ENCODE measurements at regions not wholly inside any gene's neighbourhood (a gene's known extent, or its start where the extent isn't known, plus 50 kb on each side); places are given as distances from the start of the nearest gene placed in this dataset.

DNA sequence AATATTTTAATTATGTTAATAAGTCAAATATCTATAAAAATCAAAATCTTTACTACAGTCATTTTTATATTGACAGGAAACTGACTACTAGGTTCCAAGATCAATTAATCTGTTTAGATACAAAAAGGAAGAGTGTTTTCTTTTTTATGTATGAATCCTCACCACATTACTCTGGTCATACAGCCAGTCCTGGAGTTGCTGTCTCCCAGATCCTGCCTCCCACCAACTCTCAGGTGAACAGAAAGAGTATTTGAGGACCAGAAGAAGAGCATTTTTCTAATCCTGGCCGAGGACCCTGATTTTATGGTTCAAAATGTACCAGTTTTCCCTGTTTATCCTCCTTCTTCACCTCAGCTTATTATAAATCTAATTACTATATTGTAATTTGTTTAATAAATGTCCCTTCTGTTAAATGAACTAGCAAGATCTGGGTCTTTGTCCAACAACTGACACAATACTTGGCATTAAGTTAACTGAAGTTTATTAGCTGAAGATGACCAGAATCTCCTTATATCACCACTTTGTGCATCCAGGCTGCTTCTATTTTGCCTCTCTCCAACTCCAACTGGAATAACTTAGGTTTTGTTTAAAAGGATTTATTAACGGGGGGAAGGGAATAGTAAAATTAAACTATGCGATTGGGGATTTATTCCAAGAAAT lies 224.4 kb upstream of the PCDH7 start:
- intact Hi-C loops (cut with DNase I): no loop called here
- no peak for DNase-seq (ENCODE audit: extremely low spot score in 2 of 2)
- no peaks in the 10 kb centered on the region for H3K27me3 ChIP-seq
- H3K36me3 ChIP-seq: no peaks in the 10 kb centered on the region
- H3K4me1 ChIP-seq: no peaks in the 10 kb centered on the region
- no peaks in the 10 kb centered on the region for H3K9me3 ChIP-seq
- TF ChIP-seq POLR2A (IDR thresholded peaks at IDR 0.05) (no peak), POLR2AphosphoS5 (IDR thresholded peaks at IDR 0.05; ENCODE audit: insufficient read depth in 1 of 2, low read depth in 1 of 2) (no peak)
- TF ChIP-seq, protein P1, sequence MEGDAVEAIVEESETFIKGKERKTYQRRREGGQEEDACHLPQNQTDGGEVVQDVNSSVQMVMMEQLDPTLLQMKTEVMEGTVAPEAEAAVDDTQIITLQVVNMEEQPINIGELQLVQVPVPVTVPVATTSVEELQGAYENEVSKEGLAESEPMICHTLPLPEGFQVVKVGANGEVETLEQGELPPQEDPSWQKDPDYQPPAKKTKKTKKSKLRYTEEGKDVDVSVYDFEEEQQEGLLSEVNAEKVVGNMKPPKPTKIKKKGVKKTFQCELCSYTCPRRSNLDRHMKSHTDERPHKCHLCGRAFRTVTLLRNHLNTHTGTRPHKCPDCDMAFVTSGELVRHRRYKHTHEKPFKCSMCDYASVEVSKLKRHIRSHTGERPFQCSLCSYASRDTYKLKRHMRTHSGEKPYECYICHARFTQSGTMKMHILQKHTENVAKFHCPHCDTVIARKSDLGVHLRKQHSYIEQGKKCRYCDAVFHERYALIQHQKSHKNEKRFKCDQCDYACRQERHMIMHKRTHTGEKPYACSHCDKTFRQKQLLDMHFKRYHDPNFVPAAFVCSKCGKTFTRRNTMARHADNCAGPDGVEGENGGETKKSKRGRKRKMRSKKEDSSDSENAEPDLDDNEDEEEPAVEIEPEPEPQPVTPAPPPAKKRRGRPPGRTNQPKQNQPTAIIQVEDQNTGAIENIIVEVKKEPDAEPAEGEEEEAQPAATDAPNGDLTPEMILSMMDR (IDR thresholded peaks at IDR 0.05): no peak
- H3K4me3 ChIP-seq: no peak overlapping the region
- no peak overlapping the region for H3K27ac ChIP-seq

DNA sequence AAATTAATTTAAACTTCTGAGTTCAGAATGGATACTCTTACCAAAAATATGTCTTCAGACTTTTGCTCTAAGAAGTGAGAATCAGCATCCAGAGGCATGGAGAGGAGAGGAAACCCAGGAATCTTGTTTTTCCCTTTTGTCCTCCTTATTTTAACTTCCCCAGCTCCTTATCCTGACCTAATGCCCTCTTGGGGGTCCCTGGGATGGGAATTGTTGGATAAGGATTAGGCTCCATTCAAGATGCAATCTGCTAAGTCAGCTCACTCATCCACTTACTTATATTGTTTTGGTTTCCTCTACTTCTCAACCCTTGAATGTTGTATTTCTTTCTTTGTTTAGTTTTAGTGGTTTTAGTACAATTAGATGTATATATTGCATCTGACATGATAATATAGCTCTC lies 208.4 kb upstream of the PCDH7 start:
- H3K36me3 ChIP-seq: no peaks in the 10 kb centered on the region
- no peaks in the 10 kb centered on the region for H3K4me1 ChIP-seq
- intact Hi-C loops (cut with DNase I): loop anchor here (5.0 kb wide), 1 partner anchor 1426 kb away; no protein-coding TSS in a partner anchor
- H3K9me3 ChIP-seq: no peaks in the 10 kb centered on the region
- H3K27me3 ChIP-seq: no peaks in the 10 kb centered on the region
- DNase-seq (ENCODE audit: extremely low spot score in 2 of 2): no peak
- no peak overlapping the region for H3K27ac ChIP-seq
- TF ChIP-seq, protein P1 (IDR thresholded peaks at IDR 0.05): no peak
- no peak for TF ChIP-seq POLR2A (IDR thresholded peaks at IDR 0.05)
- no peak for TF ChIP-seq POLR2AphosphoS5 (IDR thresholded peaks at IDR 0.05; ENCODE audit: insufficient read depth in 1 of 2, low read depth in 1 of 2)
- no peak overlapping the region for H3K4me3 ChIP-seq

DNA sequence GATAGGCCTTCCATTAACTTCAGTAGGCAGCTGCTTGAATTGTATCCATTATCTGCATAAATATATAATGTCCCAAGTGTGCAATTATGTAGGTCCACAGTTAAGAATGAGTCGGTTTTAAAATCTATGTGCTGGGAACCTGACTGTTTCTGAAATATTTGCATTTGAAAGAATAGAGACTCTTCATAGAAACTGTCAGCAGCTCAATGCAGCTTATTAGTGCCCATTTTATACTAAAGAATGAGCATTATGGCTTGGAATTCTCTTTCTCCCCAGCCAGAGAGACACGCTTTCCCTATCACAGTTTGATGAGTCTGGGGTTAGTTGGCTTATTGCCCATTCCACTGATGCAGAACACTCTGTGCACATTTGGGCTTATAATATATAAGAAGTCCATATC lies 202.0 kb upstream of the PCDH7 start:
- Histone ChIP-seq H3K9me3 (no peaks in the 10 kb centered on the region), H3K4me3 (no peak overlapping the region), H3K36me3 (no peaks in the 10 kb centered on the region), H3K27ac (no peak overlapping the region), H3K27me3 (no peaks in the 10 kb centered on the region), H3K4me1 (no peaks in the 10 kb centered on the region)
- TF ChIP-seq, protein P1 (IDR thresholded peaks at IDR 0.05): no peak
- TF ChIP-seq POLR2A (IDR thresholded peaks at IDR 0.05) (no peak), POLR2AphosphoS5 (IDR thresholded peaks at IDR 0.05; ENCODE audit: insufficient read depth in 1 of 2, low read depth in 1 of 2) (no peak)
- no peak for DNase-seq (ENCODE audit: extremely low spot score in 2 of 2)
- intact Hi-C loops (cut with DNase I): no loop called here

DNA sequence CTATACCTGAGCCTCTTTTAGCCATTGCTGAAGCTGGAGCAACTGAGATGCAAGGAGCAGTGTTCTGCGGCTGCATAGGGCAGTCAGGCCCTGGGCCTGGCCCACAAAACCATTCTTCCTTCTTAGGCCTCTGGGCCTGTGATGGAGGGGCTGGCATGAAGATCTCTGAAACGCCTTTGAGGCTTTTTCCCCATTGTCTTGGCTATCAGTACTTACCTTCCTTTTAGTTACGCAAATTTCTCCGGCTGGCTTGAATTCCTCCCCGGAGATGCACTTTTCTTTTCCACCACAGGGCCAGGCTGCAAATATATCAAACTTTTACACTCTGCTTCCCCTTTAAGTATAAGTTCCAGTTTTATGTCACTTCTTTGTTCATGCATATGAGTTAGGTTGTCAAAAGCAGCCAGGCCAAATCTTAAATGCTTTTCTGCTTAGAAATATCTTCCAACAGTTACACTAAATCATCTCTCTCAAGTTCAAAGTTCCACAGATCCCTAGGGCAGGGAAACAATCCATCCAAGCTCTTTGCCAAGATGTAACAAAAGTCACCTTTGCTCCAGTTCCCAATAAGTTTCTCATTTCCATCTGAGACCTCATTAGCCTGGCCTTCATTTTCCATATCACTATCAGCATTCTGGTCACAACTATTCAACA lies 194.4 kb upstream of the PCDH7 start:
- no peaks in the 10 kb centered on the region for H3K36me3 ChIP-seq
- TF ChIP-seq POLR2AphosphoS5 (IDR thresholded peaks at IDR 0.05; ENCODE audit: insufficient read depth in 1 of 2, low read depth in 1 of 2) (no peak), POLR2A (IDR thresholded peaks at IDR 0.05) (no peak)
- TF ChIP-seq, protein P1 (IDR thresholded peaks at IDR 0.05): no peak
- no peak for DNase-seq (ENCODE audit: extremely low spot score in 2 of 2)
- H3K9me3 ChIP-seq: no peaks in the 10 kb centered on the region
- intact Hi-C loops (cut with DNase I): no loop called here
- H3K4me1 ChIP-seq: no peaks in the 10 kb centered on the region
- no peak overlapping the region for H3K27ac ChIP-seq
- no peak overlapping the region for H3K4me3 ChIP-seq
- no peaks in the 10 kb centered on the region for H3K27me3 ChIP-seq

DNA sequence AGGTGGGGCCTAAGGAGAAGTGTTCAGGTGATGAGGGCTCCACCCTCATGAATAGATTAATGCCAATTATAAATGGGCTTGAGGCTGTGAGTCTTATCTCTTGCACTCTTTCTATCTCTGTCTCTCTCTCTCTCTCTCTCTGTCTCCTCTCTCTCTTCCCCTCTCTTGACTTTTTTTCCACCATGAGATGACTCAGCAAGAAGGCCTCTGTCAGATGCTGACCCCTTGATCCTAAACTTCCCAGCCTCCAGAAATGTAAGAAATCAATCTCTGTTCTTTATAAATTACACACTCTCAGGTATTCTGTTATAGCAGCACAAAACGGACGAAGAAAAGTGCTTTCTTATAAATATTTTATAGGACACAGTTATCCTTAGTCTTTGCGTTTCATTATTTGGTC lies 184.9 kb upstream of the PCDH7 start:
- intact Hi-C loops (cut with DNase I): no loop called here
- H3K27ac ChIP-seq: no peak overlapping the region
- H3K27me3 ChIP-seq: no peaks in the 10 kb centered on the region
- TF ChIP-seq POLR2AphosphoS5 (IDR thresholded peaks at IDR 0.05; ENCODE audit: insufficient read depth in 1 of 2, low read depth in 1 of 2) (no peak), POLR2A (IDR thresholded peaks at IDR 0.05) (no peak)
- TF ChIP-seq, protein P1 (IDR thresholded peaks at IDR 0.05): no peak
- H3K36me3 ChIP-seq: no peaks in the 10 kb centered on the region
- no peaks in the 10 kb centered on the region for H3K9me3 ChIP-seq
- no peak for DNase-seq (ENCODE audit: extremely low spot score in 2 of 2)
- no peaks in the 10 kb centered on the region for H3K4me1 ChIP-seq
- H3K4me3 ChIP-seq: no peak overlapping the region

Data from vagina (tissue), 2 donors.